ENCODE measurements at regions not wholly inside any gene's neighbourhood (a gene's known extent, or its start where the extent isn't known, plus 50 kb on each side); places are given as distances from the start of the nearest gene placed in this dataset.

DNA sequence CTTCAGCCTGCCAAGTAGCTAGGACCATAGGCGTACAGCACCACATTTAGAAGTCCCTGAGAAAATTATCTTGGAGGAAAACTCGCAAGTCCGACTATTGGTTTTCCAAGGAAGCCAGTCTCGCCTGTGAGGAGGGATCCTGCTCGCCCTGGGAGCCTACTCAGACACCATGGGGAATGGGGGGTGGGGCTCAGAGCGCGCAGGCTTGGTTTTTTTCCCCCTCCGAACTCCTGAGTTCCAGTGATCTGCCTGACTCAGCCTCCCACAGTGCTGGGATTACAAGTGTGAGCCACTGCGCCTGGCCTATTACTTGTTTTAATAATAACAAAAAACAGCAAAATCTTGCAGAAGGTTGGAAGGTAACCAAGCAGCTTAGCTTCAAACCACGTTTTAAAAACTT, 153.7 kb downstream of the OR2B2 start:
- Histone ChIP-seq H3K27ac (ENCODE audit: low read length) (no peak overlapping the region), H3K9me3 (replicated peaks; ENCODE audit: insufficient read depth, low read length) (no peaks in the 10 kb centered on the region), H3K4me2 (ENCODE audit: low read depth, low read length) (no peak overlapping the region), H3K9ac (ENCODE audit: low read length) (no peak overlapping the region), H2AFZ (ENCODE audit: low read length) (no peak overlapping the region), H3K27me3 (replicated peaks; ENCODE audit: insufficient read depth, low read length) (0 out of 2 replicates have a peak, but pooled peaks cover 7% of the 10 kb centered on the region), H3K4me1 (ENCODE audit: low read length) (no peaks in the 10 kb centered on the region), H4K20me1 (ENCODE audit: insufficient read depth, low read length) (no peaks in the 10 kb centered on the region), H3K79me2 (ENCODE audit: low read length) (no peaks in the 10 kb centered on the region), H3K9me2 (replicated peaks; ENCODE audit: insufficient read depth, low read length) (no peaks in the 10 kb centered on the region), H3K36me3 (replicated peaks; ENCODE audit: insufficient read depth, low read length) (no peaks in the 10 kb centered on the region), H3K4me3 (ENCODE audit: low read length) (no peak overlapping the region), H3F3A (ENCODE audit: insufficient read depth, low read length) (peaks cover 12% of the 10 kb centered on the region)
- TF ChIP-seq, protein P1, sequence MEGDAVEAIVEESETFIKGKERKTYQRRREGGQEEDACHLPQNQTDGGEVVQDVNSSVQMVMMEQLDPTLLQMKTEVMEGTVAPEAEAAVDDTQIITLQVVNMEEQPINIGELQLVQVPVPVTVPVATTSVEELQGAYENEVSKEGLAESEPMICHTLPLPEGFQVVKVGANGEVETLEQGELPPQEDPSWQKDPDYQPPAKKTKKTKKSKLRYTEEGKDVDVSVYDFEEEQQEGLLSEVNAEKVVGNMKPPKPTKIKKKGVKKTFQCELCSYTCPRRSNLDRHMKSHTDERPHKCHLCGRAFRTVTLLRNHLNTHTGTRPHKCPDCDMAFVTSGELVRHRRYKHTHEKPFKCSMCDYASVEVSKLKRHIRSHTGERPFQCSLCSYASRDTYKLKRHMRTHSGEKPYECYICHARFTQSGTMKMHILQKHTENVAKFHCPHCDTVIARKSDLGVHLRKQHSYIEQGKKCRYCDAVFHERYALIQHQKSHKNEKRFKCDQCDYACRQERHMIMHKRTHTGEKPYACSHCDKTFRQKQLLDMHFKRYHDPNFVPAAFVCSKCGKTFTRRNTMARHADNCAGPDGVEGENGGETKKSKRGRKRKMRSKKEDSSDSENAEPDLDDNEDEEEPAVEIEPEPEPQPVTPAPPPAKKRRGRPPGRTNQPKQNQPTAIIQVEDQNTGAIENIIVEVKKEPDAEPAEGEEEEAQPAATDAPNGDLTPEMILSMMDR (IDR thresholded peaks at IDR 0.05; ENCODE audit: low read length) = no peak
- no peak for TF ChIP-seq EZH2 (optimal IDR thresholded peaks at IDR 0.05; ENCODE audit: low read depth, low read length)
- no peak for TF ChIP-seq EZH2phosphoT487 (IDR thresholded peaks at IDR 0.05; ENCODE audit: low read length)
- no peak for DNase-seq

DNA sequence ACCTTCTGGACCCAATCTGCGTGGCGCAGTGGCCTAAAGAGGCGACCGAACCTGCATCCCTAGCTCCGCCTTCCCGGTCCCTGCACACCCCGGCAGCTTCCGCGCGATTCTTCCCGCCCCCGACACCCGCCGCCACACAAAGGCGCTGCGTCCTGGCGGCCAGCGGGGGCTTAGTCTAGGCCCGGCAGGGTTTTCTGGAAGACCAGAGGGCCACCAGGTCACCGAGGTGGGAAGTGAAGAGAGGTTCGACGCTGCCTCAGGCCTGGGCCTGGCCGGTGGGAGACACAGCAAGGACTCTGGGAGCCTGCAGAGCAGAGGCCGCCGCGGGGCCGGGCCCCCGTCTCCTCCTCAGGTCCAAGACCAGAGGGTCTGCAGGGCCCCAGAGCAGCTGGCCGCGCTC, 154.9 kb downstream of the OR2B2 start:
- Histone ChIP-seq H3K9ac (ENCODE audit: low read length) (peak overlapping the region; percentile 61; the same call in 1 of the 2 replicates), H3K27ac (ENCODE audit: low read length) (no peak overlapping the region), H3K4me1 (ENCODE audit: low read length) (no peaks in the 10 kb centered on the region), H3K36me3 (replicated peaks; ENCODE audit: insufficient read depth, low read length) (no peaks in the 10 kb centered on the region), H4K20me1 (ENCODE audit: insufficient read depth, low read length) (no peaks in the 10 kb centered on the region), H3K79me2 (ENCODE audit: low read length) (no peaks in the 10 kb centered on the region), H2AFZ (ENCODE audit: low read length) (peak overlapping the region; percentile 71), H3K27me3 (replicated peaks; ENCODE audit: insufficient read depth, low read length) (0 out of 2 replicates have a peak, but pooled peaks cover 7% of the 10 kb centered on the region), H3F3A (ENCODE audit: insufficient read depth, low read length) (peaks cover 20% of the 10 kb centered on the region), H3K4me2 (ENCODE audit: low read depth, low read length) (peak overlapping the region; percentile 68; the same call in 1 of the 2 replicates), H3K4me3 (ENCODE audit: low read length) (peak overlapping the region; percentile 60), H3K9me3 (replicated peaks; ENCODE audit: insufficient read depth, low read length) (no peaks in the 10 kb centered on the region), H3K9me2 (replicated peaks; ENCODE audit: insufficient read depth, low read length) (no peaks in the 10 kb centered on the region)
- no peak for TF ChIP-seq EZH2 (optimal IDR thresholded peaks at IDR 0.05; ENCODE audit: low read depth, low read length)
- TF ChIP-seq EZH2phosphoT487 (IDR thresholded peaks at IDR 0.05; ENCODE audit: low read length) = no peak
- DNase-seq = peak; percentile 24

DNA sequence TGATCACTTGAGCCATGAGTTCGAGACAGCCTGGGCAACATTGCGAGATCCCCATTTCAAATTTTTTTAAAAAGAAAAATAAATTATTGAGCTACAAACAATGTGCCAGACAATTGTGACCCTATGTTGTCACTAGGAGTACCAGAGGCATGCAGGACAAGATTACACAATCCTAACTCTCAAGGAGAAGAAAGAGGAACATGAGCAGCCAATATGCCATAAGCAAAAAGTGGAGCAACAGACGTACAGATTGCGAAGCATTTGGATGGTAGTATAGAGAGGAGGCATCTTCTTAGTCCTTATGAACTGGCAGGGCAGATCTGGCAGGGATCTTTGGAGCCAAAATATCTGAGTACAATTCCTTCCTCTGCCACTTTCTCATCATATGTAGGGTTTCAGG, 156.4 kb downstream of the OR2B2 start:
- Histone ChIP-seq H3K9me2 (replicated peaks; ENCODE audit: insufficient read depth, low read length) (no peaks in the 10 kb centered on the region), H3K27me3 (replicated peaks; ENCODE audit: insufficient read depth, low read length) (0 out of 2 replicates have a peak, but pooled peaks cover 7% of the 10 kb centered on the region)

DNA sequence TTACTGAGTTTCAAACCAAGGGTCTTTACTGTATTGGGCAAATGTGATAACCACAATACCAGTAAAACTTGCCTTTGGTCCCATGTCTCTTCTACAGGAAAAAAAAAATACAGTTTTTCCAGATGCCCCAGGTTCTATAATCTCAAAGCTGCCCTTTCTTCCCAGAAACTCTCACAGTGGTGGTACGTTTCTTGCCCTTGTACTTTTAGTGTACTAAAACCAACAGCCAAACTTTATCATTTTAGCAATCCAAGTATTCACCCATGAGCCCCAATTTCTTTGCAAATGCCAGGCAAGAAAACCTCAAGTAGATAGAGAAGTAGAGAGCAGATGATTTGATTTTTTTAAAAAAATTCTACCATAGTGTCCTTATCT, 157.8 kb downstream of the OR2B2 start:
- Histone ChIP-seq H3K4me3 (ENCODE audit: low read length) (peak overlapping the region; percentile 68), H3K9ac (ENCODE audit: low read length) (peak overlapping the region; percentile 26; the same call in 1 of the 2 replicates), H3K27me3 (replicated peaks; ENCODE audit: insufficient read depth, low read length) (0 out of 2 replicates have a peak, but pooled peaks cover 7% of the 10 kb centered on the region)

More for the DNA sequence above, 156.4 kb downstream of the OR2B2 start:
- Histone ChIP-seq H3K4me3 (ENCODE audit: low read length) (no peak overlapping the region), H3K4me2 (ENCODE audit: low read depth, low read length) (no peak overlapping the region), H4K20me1 (ENCODE audit: insufficient read depth, low read length) (no peaks in the 10 kb centered on the region), H3K36me3 (replicated peaks; ENCODE audit: insufficient read depth, low read length) (no peaks in the 10 kb centered on the region), H3K4me1 (ENCODE audit: low read length) (no peaks in the 10 kb centered on the region), H2AFZ (ENCODE audit: low read length) (no peak overlapping the region), H3K79me2 (ENCODE audit: low read length) (no peaks in the 10 kb centered on the region), H3F3A (ENCODE audit: insufficient read depth, low read length) (peaks cover 21% of the 10 kb centered on the region), H3K27ac (ENCODE audit: low read length) (no peak overlapping the region), H3K9ac (ENCODE audit: low read length) (no peak overlapping the region), H3K9me3 (replicated peaks; ENCODE audit: insufficient read depth, low read length) (no peaks in the 10 kb centered on the region)
- no peak for TF ChIP-seq EZH2phosphoT487 (IDR thresholded peaks at IDR 0.05; ENCODE audit: low read length)
- TF ChIP-seq EZH2 (optimal IDR thresholded peaks at IDR 0.05; ENCODE audit: low read depth, low read length) = no peak
- TF ChIP-seq, protein P1 (IDR thresholded peaks at IDR 0.05; ENCODE audit: low read length) = no peak
- DNase-seq = no peak

More for the DNA sequence above, 157.8 kb downstream of the OR2B2 start:
- Histone ChIP-seq H4K20me1 (ENCODE audit: insufficient read depth, low read length) (no peaks in the 10 kb centered on the region), H3K9me2 (replicated peaks; ENCODE audit: insufficient read depth, low read length) (no peaks in the 10 kb centered on the region), H3K4me1 (ENCODE audit: low read length) (no peaks in the 10 kb centered on the region), H3K9me3 (replicated peaks; ENCODE audit: insufficient read depth, low read length) (no peaks in the 10 kb centered on the region), H3K27ac (ENCODE audit: low read length) (no peak overlapping the region), H3K79me2 (ENCODE audit: low read length) (no peaks in the 10 kb centered on the region), H3K4me2 (ENCODE audit: low read depth, low read length) (peak overlapping the region; percentile 87; the same call in 1 of the 2 replicates), H3K36me3 (replicated peaks; ENCODE audit: insufficient read depth, low read length) (no peaks in the 10 kb centered on the region), H2AFZ (ENCODE audit: low read length) (peak overlapping the region; percentile 69; the same call in 1 of the 2 replicates), H3F3A (ENCODE audit: insufficient read depth, low read length) (peaks cover 21% of the 10 kb centered on the region)
- TF ChIP-seq, protein P1 (IDR thresholded peaks at IDR 0.05; ENCODE audit: low read length) = no peak
- TF ChIP-seq EZH2phosphoT487 (IDR thresholded peaks at IDR 0.05; ENCODE audit: low read length) (no peak), EZH2 (optimal IDR thresholded peaks at IDR 0.05; ENCODE audit: low read depth, low read length) (no peak)
- DNase-seq = no peak
